Pancreas (tissue), 10 donors: ENCODE measurements at regions not wholly inside any gene's neighbourhood (a gene's known extent, or its start where the extent isn't known, plus 50 kb on each side); places are given as distances from the start of the nearest gene placed in this dataset.

Experiments
- ATAC-seq, 4 donors: fragments of 200-7000 bp; cut with Tn5 transposase; one replicate each; pipeline versions ENCODE4 v1.8.0 to v1.9.1; 2020; ENCODE audit warnings: mild to moderate bottlenecking in 4 of 4, moderate library complexity in 4 of 4
- DNase-seq, 6 donors: peaks; one replicate each; pipeline ENCODE4 v3.0.0-alpha.2; 2020
- FAIRE-seq: peaks from 2 replicates; lab custom pipeline; 2012; peaks lifted over from hg19 to GRCh38; lab: Jason Lieb, UNC
- H3K27ac ChIP-seq, 4 donors: fragments of 200-600 bp; sonication (generic); 1 replicate in 3 of 4; 2 replicates in 1 of 4; pipeline versions ENCODE4 v1.5.0 to v1.8.0; 2020
- H3K27me3 ChIP-seq, 4 donors: fragments of 200-600 bp; one replicate each; pipeline ENCODE4 v1.8.0; 2021
- H3K36me3 ChIP-seq, 3 donors: fragments of 200-600 bp; sonication (generic) in 1 of 3; one replicate each; pipeline versions ENCODE4 v1.5.0 to v1.8.0; 2020 to 2021
- H3K4me1 ChIP-seq, 3 donors: fragments of 200-600 bp; one replicate each; pipeline ENCODE4 v1.8.0; 2021
- H3K4me3 ChIP-seq, 4 donors: fragments of 200-600 bp; sonication (generic) in 2 of 4; one replicate each; pipeline versions ENCODE4 v1.5.0 to v1.8.0; 2020 to 2021
- H3K9me3 ChIP-seq, 4 donors: fragments of 200-600 bp; one replicate each; pipeline ENCODE4 v1.8.0; 2021
- CTCF ChIP-seq, 4 donors: fragments of 200-600 bp; sonication (generic) in 3 of 4; IDR thresholded peaks; one replicate each; pipeline versions ENCODE4 v1.5.0 to v1.8.0; 2021; ENCODE audit warnings: antibody characterized with exemption in 4 of 4
- WGBS, 2 donors: extraction: QIAGEN DNeasy Blood & Tissue Kit; methylation state at CpG; one replicate each; pipeline ENCODE4 v1.1.7; 2013; 5-methylcytosine and 5-hydroxymethylcytosine counted together
- intact Hi-C, 3 donors: fragments of 100-400 bp; cut with DNase I; formaldehyde crosslinking; loops; one replicate each; pipeline versions ENCODE4 v1.11.1 to v1.14.2; 2022
- donor health status: healthy with polysubstance abuse.
- donor health status: DM: no; HTN: no; CAD: no; lungs with moderate emphysema.
- donor health status: DM: no; HTN: no; CAD: no.
- donor health status: control.
- donor health status: control.
- donor health status: Bipolar disorder and iron deficiency.
- donor health status: DM: yes; HTN: yes; CAD: no.
- donor health status: DM: no; HTN: no; CAD: no.
- donor health status: DM: no; HTN: no; CAD: no.
- donor health status: DM: yes; HTN: yes; CAD: no.

GRCh38 chr3:182533394-182533793 is 259.9 kb upstream of the ATP11B start:
- Histone ChIP-seq H3K27ac (no peak overlapping the region), H3K36me3 (no peaks in the 10 kb centered on the region), H3K27me3 (peaks cover 0 to 3% (median 0%) of the 10 kb centered on the region in 4 donors), H3K4me1 (peaks cover 0 to under 1% (median 0%) of the 10 kb centered on the region in 3 donors), H3K4me3 (no peak overlapping the region), H3K9me3 (no peaks in the 10 kb centered on the region)
- no peak for DNase-seq
- intact Hi-C loops, result no loop called here
- FAIRE-seq, result no peak
- WGBS, 2 donors, result 38 to 39% methylated on average over 2 of the region's 2 CpGs
- ATAC-seq, result no peak
- no peak for TF ChIP-seq CTCF (IDR thresholded peaks at IDR 0.05)

GRCh38 chr3:182544542-182544941 is 248.8 kb upstream of the ATP11B start:
- Histone ChIP-seq H3K9me3 (no peaks in the 10 kb centered on the region), H3K27me3 (no peaks in the 10 kb centered on the region), H3K27ac (no peak overlapping the region), H3K4me1 (no peaks in the 10 kb centered on the region), H3K4me3 (no peak overlapping the region), H3K36me3 (no peaks in the 10 kb centered on the region)
- intact Hi-C loops, result no loop called here
- no peak for ATAC-seq
- no peak for FAIRE-seq
- no peak for TF ChIP-seq CTCF (IDR thresholded peaks at IDR 0.05)
- 68 to 71% methylated on average over 5 of the region's 5 CpGs for WGBS, 2 donors
- DNase-seq, result no peak

- WGBS, 2 donors, result 58 to 90% methylated on average over 2 of the region's 2 CpGs
- Histone ChIP-seq H3K27me3 (no peaks in the 10 kb centered on the region), H3K4me1 (no peaks in the 10 kb centered on the region), H3K9me3 (no peaks in the 10 kb centered on the region), H3K36me3 (no peaks in the 10 kb centered on the region), H3K4me3 (no peak overlapping the region), H3K27ac (no peak overlapping the region)
- no peak for FAIRE-seq
- TF ChIP-seq CTCF (IDR thresholded peaks at IDR 0.05), result no peak
- DNase-seq, result no peak
- intact Hi-C loops, result no loop called here
- no peak for ATAC-seq
Measured at GRCh38 chr3:182562274-182562673, 231.0 kb upstream of the ATP11B start.

GRCh38 chr3:182565916-182566796 is 227.1 kb upstream of the ATP11B start:
- H3K4me1 ChIP-seq, result no peaks in the 10 kb centered on the region
- DNase-seq (no peak), ATAC-seq (no peak), FAIRE-seq (no peak)
- no peak for TF ChIP-seq CTCF (IDR thresholded peaks at IDR 0.05)
- H3K9me3 ChIP-seq, result no peaks in the 10 kb centered on the region
- H3K27me3 ChIP-seq, result no peaks in the 10 kb centered on the region
- intact Hi-C loops, result no loop called here
- H3K27ac ChIP-seq, result no peak overlapping the region
- 66 to 68% methylated on average over 6 of the region's 6 CpGs for WGBS, 2 donors
- no peak overlapping the region for H3K4me3 ChIP-seq
- H3K36me3 ChIP-seq, result no peaks in the 10 kb centered on the region

- no peaks in the 10 kb centered on the region for H3K4me1 ChIP-seq
- no peak for DNase-seq
- intact Hi-C loops, result no loop called here
- no peak for FAIRE-seq
- WGBS, 2 donors, result 53 to 55% methylated on average over 1 of the region's 1 CpG
- H3K27me3 ChIP-seq, result no peaks in the 10 kb centered on the region
- no peaks in the 10 kb centered on the region for H3K9me3 ChIP-seq
- ATAC-seq, result no peak
- no peaks in the 10 kb centered on the region for H3K36me3 ChIP-seq
- H3K27ac ChIP-seq, result no peak overlapping the region
- H3K4me3 ChIP-seq, result no peak overlapping the region
- no peak for TF ChIP-seq CTCF (IDR thresholded peaks at IDR 0.05)
Measured at GRCh38 chr3:182567700-182568099, 225.6 kb upstream of the ATP11B start.
